ENCODE measurements at regions not wholly inside any gene's neighbourhood (a gene's known extent, or its start where the extent isn't known, plus 50 kb on each side); places are given as distances from the start of the nearest gene placed in this dataset.
"Not testable (repeated sequence)": the region's sequence is repeated elsewhere in the genome, so short reads cannot be mapped to it uniquely, and the experiment has no call there.

DNA sequence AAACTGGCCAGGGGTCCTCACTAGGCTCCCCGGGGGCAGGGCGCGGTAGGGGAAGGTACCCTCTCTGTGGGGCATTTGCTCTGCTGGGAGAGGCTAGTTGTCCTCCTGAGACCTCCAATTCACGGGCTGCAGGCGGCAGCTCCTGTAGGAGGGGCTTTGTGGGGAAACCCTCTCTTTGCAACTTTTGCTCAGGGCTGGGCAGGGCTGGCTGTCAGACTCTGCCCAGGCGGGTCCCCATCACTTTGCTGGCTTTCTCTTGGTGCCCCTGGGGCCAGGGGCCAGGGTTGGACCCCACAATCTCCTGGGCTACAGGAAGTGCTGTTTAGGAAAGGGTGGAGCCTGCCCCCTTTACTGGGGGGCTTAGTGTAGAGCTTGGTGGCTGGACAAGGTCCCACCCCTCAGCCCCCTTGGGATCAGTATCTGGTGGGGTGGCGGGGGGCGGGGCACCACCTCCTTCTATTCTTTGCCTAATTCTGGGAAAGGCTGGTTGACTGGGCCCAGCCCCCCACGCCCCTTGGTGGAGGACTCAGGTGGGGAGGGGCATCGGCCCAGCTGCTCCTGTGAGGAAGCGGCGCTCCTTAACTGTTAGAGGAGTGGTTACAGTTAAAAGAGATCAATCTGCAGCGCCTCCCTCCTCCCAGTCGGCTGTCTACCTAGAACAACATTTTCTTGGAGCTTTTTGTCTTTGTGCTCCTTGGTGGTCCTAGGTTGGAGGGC lies 918.7 kb downstream of the AACS start:
- DNase-seq (ENCODE audit: low read depth, low spot score), result no peak

DNA sequence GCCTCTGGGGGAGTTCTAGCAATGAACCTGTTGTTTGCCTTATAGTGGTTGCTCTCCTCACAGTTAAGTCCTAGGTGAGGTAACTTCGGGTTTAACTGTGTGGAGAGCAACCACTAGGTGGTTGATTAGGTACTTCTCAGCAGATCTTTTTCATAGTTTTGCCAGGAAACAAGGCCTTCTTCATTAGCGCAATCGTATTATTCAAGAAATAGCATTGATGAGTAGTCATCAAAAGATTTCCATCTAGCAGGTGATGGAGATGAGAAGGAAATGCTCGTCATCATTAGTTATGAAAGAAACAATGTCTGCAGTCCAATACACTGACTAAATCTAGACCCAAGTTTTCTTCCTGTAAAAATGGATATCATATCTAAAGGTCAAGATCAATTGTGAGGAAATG lies 923.3 kb downstream of the AACS start:
- no peak for DNase-seq (ENCODE audit: low read depth, low spot score)

DNA sequence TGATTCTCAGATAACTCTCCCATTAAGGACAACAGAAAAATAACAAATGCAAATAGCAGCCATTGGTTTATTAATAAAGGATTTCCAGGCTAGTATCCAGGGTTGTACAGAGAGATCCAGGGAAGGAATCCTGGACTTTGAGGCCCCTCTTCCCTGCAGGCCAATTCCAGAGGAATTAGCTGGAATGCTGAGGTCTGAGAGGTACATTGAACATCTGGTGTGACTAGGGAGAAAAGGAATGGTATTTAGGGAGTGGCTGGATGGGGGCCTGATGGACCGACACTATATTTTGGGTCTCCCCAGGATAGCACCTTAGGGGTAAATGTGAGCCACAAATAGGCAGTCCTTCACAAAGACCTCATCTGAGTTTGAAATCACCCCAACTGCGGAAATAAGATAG lies 924.5 kb downstream of the AACS start:
- DNase-seq (ENCODE audit: low read depth, low spot score), result no peak

DNA sequence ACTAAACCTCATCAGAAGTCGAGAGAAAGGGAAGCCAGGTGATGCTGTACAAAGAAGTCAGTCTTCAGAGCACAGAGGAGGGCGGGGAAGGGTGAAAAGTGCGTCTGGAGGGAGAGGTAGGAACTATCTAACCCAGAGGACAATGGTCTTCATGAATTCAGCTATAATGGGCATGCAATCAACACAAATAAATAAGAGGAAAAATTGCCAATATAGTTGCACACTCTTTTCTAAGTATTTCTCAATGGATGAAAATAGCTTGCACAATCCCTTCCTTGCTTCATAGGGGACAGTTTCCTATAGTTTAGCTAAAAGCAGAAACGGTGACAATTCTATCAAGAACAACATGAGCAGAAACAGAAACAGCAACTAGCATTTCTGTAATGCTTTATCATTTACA lies 931.2 kb downstream of the AACS start:
- DNase-seq (ENCODE audit: low read depth, low spot score), result no peak

DNA sequence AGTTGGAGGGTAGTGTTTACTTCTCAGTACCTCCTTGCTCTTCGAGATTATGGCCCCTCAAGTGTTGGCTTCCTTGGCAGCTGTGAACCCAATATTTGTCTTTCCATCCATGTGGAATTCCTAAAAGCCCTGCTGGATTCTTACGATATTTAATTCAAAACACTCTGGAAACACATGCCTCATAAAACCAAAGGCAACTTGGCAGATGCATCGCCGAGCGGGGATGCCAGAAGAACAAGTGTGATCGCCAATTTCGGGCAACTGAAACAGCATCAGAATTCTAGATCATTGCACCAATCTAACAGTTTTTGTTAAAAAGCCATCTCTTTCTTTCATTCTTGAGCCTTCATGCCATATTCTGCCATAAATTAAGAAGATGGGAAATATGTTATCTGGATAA lies 934.4 kb downstream of the AACS start:
- no peak for DNase-seq (ENCODE audit: low read depth, low spot score)

DNA sequence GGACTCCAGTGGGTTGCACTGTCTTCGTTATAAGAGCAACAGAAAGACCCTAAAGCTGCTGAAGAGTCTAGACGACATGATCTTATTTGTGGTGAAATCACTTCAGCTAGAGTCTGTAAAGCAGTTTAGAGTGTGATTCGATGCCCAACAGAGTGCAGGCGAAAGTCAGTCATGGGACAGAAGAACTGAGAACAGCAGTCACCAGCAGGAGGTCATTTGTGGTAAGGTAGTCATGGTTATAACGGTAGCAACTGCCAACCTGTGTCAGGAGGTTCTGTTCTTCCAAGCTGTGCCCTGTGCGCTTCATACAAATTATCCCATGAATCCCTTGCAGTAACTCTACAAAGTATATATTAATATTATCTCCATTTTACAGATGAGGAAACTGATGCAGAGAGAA lies 954.1 kb downstream of the AACS start:
- DNase-seq (ENCODE audit: low read depth, low spot score), result no peak

DNA sequence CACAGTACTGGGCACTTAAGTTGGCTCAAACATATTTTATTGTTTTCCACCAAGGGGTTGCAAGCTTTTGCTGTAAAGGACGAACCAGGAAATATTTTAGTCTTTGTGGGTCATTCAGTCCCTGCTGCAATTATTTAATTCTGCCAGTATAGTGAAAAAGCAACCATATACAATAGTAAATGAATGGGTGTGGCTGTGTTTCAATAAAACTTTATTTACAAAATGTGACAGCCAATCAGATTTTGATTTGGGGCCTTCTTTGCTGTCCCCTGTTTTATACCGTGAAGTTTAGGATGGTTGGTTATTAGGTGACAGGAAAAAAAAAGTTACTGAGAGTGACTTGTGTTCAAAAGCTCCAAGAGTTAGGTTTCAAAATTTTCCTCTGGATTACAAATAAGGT lies 956.4 kb downstream of the AACS start:
- no peak for DNase-seq (ENCODE audit: low read depth, low spot score)

DNA sequence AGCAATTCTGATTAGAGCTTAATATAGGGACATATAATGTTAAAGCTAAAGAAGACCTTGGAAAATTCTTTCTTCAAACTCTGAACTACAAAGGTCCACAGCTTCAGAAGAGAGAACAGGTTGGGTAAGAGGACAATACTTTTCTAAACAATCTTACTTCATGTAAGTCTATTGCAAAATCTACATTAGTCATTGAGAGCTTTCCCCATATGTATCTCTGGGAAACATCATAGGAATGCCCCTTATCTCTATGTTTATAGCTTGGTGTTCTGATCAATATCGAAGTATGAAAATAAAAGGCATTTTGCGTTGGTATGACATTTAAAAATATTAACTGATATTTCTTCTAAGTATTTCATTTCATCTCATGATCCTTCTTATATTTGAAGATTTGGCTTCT lies 962.6 kb downstream of the AACS start:
- DNase-seq (ENCODE audit: low read depth, low spot score), result no peak

DNA sequence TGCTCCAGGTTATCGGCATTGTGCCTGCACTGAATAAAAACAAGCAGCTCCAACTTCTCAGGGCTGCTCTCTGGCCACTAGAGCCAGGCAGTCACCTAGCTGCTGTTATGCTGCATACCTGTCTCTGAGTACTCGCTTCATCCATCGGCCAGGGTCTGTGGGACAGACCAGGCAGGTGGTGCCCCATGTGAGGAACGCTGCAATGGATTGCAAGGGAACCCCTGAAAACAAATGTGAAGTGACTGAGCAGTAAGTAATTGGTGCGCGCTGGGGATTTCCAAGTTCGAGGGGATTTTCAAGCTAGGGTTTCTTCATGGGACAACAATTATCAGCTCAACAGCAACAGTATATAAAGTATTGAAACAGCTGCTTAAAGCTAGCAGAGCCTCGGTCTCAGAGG lies 965.3 kb downstream of the AACS start:
- no peak for DNase-seq (ENCODE audit: low read depth, low spot score)

DNA sequence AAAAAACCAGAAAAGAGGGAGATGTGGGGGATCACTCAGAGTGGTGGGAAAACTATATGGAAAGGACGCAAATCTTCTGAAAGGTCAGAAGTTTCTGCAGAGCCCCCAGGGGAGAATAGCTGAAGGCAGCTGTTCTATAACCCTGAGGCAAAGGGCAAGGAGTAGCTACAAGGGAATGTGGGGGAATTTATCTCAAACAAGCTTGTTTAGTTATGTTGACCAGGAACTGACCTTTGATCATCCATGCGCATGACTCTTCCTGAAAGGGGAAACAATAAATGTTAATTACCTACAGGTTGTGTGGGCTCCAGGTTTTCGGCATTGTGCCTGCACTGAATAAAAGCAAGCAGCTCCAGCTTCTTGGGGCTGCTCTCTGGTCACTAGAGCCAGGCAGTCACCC lies 968.5 kb downstream of the AACS start:
- no peak for DNase-seq (ENCODE audit: low read depth, low spot score)

DNA sequence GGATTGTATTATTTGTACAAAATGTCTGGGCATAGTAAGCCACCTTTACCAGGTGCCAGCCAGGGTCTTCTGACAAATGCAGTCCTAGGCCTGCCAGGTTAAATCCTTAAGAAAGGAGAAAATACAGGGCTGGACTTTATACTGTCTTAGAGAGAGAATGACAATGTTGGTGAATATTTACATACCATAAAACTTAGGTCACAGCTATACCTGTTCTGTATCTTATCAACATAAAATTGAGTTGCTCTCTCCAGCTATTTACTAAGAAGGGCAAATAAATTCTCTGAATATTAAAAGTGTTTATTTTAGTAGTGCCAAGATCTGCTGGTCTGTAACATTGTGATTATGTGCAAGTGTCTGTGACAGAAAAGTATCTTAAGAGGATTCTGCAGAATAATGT lies 971.1 kb downstream of the AACS start:
- DNase-seq (ENCODE audit: low read depth, low spot score), result no peak

DNA sequence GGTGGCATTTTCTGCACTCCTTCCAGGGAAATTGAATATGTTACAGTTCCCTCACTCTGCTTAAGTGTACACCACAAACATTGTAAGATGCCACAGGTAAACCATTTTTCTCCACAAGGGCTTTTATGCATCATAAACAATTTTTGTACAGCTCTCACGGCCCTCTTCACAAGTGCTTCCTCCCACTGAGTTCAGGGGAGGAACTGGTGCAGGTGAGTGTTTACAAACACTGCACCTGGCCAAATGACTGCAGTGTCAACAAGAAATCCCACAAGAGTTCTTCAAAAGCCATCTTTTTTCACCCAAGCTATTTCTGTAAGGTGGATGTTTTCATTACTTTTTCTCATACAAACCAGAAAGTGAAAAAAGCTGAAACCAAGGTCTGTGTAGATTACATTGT lies 973.2 kb downstream of the AACS start:
- DNase-seq (ENCODE audit: low read depth, low spot score), result no peak

DNA sequence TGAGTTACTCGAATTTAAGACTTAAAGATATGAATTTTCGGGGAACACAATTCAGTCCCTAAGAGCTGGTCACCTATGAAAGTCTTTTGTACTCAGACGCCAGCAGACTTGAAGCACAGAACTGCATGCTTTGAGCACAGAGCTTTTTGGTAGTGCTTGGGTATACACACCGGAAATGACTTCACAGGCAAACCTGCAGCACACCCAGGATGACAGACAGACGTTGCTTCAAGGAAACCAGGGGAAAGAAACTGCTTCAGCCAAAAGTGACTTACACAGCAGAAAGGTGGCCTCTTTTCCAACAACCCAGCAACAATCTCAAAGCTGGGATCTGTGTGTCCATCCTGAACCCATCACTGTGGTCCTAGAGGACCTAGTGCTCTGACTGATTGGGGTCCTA lies 975.1 kb downstream of the AACS start:
- no peak for DNase-seq (ENCODE audit: low read depth, low spot score)

DNA sequence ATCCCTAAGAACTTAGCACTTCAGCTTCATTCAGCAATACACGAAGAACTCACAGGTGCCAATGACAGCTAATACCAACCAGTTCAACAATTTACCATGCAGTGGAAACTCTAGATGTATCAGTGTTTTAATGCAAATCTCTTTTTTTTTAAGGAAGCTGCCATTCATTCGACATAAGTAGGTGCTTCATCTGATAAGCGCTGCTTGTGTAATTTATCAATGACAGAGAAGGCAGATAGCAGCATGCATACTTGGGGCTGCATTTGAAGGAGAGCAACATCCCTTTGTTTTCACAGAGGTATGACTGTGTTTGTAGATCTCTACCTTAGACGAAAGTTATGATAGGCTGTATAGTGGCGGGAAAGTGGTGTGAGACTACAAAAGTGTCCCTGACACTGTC lies 977.1 kb downstream of the AACS start:
- no peak for DNase-seq (ENCODE audit: low read depth, low spot score)

DNA sequence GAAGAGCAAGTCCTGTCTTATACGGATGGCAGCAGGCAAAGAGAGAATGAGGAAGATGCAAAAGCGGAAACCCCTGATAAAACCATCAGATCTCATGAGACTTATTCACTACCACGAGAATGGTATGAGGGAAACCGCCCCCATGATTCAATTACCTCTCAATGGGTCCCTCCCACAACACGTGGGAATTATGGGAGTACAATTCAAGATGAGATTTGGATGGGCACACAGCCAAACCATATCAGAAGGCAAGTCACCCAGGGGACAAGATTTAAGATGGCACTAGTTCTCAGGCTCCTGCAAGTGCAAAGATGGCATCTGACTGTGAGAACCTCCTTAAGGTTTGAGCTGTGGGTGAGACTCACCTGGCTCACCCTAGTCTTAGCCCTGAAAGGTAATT lies 984.3 kb downstream of the AACS start:
- not testable (repeated sequence) for DNase-seq (ENCODE audit: low read depth, low spot score)

DNA sequence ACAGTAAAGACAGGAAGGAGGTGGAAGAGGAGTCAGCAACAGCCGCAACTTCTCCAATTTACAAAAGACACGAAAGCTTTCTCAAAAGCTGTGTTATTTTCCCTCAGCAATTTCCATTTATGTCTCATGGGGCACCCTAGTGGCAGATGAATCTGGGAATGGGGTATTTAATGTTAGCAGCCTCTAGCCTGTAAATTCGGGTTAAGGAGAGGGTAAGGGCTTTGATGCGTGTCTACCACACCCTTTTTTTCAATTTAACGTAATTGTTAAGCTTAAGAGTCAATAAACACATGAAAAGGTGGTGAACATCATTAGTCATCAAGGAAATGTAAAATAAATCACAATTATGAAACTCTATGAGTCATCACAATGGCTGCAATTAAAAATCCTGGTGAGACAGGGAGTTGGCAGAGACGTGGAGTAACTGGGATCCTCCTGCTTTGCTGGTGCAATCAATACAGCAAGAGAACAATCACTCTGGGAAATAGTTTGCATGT lies 986.4 kb downstream of the AACS start:
- DNase-seq (ENCODE audit: low read depth, low spot score), result no peak

DNA sequence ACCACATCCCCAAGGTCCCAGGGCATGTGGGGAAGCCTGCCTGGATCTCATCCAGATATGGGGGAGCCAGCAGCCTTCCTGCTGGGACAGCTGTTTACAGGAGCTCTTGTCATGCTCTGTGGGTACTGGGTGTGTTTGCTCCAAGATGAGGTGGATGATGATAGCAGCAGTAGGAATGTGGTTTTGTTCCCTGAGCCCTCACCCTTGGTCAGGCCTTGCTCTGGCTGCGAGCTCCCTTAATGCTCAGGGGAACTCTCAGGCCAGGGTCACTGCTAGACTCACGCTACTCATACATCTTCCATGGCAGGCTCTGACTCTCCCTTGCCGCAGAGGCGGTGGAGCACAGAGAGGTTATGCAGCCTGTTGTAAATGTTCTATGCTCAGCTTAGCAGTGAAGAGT lies 990.3 kb downstream of the AACS start:
- DNase-seq (ENCODE audit: low read depth, low spot score), result no peak

DNA sequence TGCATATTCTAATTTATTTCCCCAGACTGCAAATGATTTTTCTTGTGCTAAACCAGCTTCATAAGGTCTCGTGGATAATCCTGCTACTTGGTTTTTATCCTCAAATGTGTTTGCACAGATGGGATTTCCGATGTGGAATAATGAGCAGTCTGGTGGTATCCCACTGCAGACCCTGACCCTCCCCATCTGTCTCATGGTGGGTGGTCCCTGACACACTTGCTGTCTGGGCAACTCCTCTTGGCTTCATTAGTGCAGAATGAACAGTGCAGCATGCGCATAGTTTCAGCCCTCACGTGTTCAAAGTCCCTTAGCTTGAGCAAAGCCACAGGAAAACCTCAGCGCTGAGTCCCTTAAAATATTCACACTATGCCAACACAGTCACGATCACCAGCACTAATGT lies 996.5 kb downstream of the AACS start:
- no peak for DNase-seq (ENCODE audit: low read depth, low spot score)

DNA sequence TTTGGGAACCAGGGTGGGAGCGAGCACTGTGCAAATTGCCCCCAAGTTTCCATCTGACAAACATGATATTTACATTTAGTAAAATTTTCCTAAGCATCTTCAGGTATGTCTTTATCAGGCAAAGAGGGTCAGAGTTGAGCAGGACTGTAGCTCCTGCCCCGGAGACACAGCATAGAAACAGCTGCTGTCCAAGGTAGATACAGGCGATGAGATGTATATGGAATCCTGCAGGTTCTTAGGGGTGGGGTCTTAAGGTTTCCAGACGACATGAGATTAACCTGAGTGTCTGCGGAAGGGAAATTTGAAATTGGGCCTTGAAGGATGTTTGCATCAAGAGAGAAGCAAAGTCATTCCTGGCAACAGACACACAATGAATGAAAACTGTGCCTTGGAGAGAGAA lies 998.8 kb downstream of the AACS start:
- no peak for DNase-seq (ENCODE audit: low read depth, low spot score)

DNA sequence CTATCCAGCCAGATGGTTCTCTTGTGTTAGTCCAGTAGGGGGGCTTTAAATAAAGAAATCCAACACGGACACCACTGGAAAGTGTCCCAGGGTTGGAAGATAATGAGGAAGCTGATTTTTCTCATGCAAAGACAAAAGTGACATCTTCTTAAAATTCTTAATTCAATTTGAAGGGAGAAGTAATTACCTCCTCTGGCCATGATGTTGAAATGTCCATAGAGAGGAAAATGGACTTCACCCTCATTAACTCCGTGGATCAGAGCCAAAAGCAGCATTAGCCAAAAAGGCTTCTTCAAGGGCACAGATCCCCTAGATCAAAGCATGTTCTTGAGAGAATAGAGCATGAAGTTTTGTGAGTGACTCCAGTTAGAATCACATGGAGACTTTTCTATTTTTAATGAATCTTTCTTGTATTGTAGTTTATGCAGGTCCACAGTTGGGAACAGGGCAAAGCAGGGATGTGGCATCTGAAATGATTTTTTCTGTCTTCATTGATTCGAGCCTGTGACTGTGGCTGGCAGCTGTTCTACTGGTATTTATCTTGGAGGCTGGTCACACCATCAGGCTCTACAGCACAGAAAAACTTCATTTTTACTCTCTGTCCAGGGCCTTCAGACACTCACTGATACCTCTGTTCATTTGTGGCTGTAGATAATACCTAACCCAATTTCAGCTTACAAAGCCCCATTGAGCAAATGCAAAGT lies 1002.5 kb downstream of the AACS start:
- DNase-seq (ENCODE audit: low read depth, low spot score), result no peak

DNA sequence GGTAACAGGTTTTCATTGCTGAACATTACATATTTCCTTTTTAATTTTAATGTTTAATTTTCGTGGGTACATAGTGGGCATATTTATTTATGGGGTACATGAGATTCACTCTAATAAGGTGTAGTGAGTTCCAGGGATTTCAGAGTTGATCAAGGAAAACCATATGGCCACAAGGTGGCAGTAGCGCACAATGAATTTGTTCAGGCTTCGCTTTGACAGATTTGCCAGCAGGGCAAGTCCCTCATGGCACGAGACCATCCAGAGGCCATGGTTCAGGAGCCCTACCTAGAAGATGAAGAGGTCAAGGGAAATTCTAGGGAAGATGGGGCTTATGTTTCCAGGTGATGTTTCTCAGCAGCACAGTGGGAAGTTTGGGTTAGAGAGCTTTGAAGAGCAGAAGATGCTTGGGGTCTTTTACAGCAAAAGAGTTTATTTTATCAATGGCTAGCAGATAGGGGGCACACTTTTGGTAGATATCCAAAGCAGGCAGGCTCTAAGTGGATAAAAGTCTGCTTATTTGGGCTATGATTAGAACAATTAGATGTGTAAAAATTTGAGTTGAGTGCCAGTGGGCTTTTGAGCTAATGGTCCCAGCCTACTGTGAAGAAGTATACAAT lies 1004.4 kb downstream of the AACS start:
- DNase-seq (ENCODE audit: low read depth, low spot score), result no peak

DNA sequence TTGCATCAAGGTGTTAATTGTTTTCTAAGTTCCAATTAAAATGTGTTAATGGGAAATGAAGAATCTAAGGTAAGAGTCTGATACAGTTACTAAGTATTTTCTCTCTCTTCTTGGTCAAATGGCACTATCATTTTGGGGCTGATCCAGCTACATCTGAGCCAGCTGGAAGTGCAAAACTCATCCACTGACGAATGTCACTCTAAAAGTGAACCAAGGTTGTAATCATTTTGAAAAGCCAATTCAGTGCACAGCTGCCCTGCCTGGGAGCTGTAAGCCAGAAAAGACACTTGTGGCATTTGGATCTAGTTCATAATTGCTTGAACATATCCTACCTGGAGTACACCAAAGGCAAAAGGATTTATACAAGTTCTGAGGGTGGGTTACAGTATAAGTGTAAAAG lies 1011.3 kb downstream of the AACS start:
- DNase-seq (ENCODE audit: low read depth, low spot score), result no peak

DNA sequence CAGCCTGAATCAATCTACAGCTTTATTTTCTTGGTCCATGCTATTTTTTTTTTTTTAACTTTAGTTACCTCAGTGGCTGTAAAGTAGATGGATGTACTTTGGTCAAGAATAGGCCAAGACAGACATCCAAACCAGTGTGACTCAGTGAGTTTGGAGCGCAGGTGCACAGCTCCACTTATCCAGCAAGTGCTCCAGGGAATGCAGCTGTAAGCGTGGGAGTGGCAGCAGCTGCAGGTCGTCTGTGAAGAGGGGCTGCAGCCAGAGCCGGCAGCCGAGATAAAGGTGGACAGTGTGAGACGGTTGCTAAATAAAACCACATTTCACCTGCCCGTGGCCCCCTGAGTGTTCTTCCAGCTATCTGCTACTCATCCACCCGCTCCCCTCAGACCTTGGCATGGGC lies 1018.7 kb downstream of the AACS start:
- no peak for DNase-seq (ENCODE audit: low read depth, low spot score)
